Skeletal muscle cell (primary cell): ENCODE measurements at regions not wholly inside any gene's neighbourhood (a gene's known extent, or its start where the extent isn't known, plus 50 kb on each side); places are given as distances from the start of the nearest gene placed in this dataset.
"Not testable (repeated sequence)": the region's sequence is repeated elsewhere in the genome, so short reads cannot be mapped to it uniquely, and the experiment has no call there.

Experiments
- DNase-seq: peaks from one replicate; pipeline ENCODE4 v3.0.0-alpha.2; 2010; ENCODE audit warnings: low read depth
- H3K4me3 ChIP-seq: 2 replicates; pipeline ENCODE4 v1.5.1; 2011; ENCODE audit warnings: low read depth, mild to moderate bottlenecking, control low read depth, low read length, moderate library complexity

GRCh38 chr1:118484893-118485292 is 299.9 kb upstream of the SPAG17 start:
- no peak for DNase-seq
- no peak overlapping the region for H3K4me3 ChIP-seq

GRCh38 chr1:118483245-118484006 is 298.4 kb upstream of the SPAG17 start:
- no peak for DNase-seq
- no peak overlapping the region for H3K4me3 ChIP-seq

- no peak for DNase-seq
- no peak overlapping the region for H3K4me3 ChIP-seq
These were observed 296.1 kb upstream of the SPAG17 start for GRCh38 chr1:118481126-118481525.

- DNase-seq, result no peak
- H3K4me3 ChIP-seq, result no peak overlapping the region
These were observed 294.3 kb upstream of the SPAG17 start for GRCh38 chr1:118479351-118479750.

- H3K4me3 ChIP-seq, result no peak overlapping the region
- no peak for DNase-seq
These were observed 288.8 kb upstream of the SPAG17 start for GRCh38 chr1:118473825-118474224.

GRCh38 chr1:118464460-118464859 is 279.4 kb upstream of the SPAG17 start:
- not testable (repeated sequence) for DNase-seq, H3K4me3 ChIP-seq

- no peak overlapping the region for H3K4me3 ChIP-seq
- DNase-seq, result no peak
These were observed 276.1 kb upstream of the SPAG17 start for GRCh38 chr1:118461154-118461553.

- no peak overlapping the region for H3K4me3 ChIP-seq
These were observed 274.8 kb upstream of the SPAG17 start for GRCh38 chr1:118459871-118460270.

GRCh38 chr1:118453856-118454255 is 268.8 kb upstream of the SPAG17 start:
- not testable (repeated sequence) for H3K4me3 ChIP-seq, DNase-seq

More at GRCh38 chr1:118459871-118460270, 274.8 kb upstream of the SPAG17 start:
- no peak for DNase-seq

GRCh38 chr1:118445156-118445555 is 260.1 kb upstream of the SPAG17 start:
- H3K4me3 ChIP-seq, result no peak overlapping the region
- DNase-seq, result no peak

- no peak for DNase-seq
- no peak overlapping the region for H3K4me3 ChIP-seq
These were observed 257.2 kb upstream of the SPAG17 start for GRCh38 chr1:118442214-118442613.

- no peak overlapping the region for H3K4me3 ChIP-seq
- DNase-seq, result no peak
These were observed 252.6 kb upstream of the SPAG17 start for GRCh38 chr1:118437664-118438063.

- DNase-seq, result no peak
- no peak overlapping the region for H3K4me3 ChIP-seq
These were observed 244.8 kb upstream of the SPAG17 start for GRCh38 chr1:118429856-118430255.

GRCh38 chr1:118421868-118422350 is 236.9 kb upstream of the SPAG17 start:
- H3K4me3 ChIP-seq, result no peak overlapping the region
- DNase-seq, result no peak

- DNase-seq, result no peak
- H3K4me3 ChIP-seq, result no peak overlapping the region
These were observed 219.0 kb upstream of the SPAG17 start for GRCh38 chr1:118404024-118404423.

- H3K4me3 ChIP-seq, result no peak overlapping the region
- no peak for DNase-seq
These were observed 212.4 kb upstream of the SPAG17 start for GRCh38 chr1:118397496-118397859.

GRCh38 chr1:118396829-118397495 is 211.9 kb upstream of the SPAG17 start:
- H3K4me3 ChIP-seq, result no peak overlapping the region
- no peak for DNase-seq

GRCh38 chr1:118396279-118396678 is 211.3 kb upstream of the SPAG17 start:
- H3K4me3 ChIP-seq, result no peak overlapping the region
- DNase-seq, result no peak

GRCh38 chr1:118395430-118395991 is 210.5 kb upstream of the SPAG17 start:
- no peak for DNase-seq
- H3K4me3 ChIP-seq, result no peak overlapping the region

GRCh38 chr1:118390955-118391354 is 205.9 kb upstream of the SPAG17 start:
- DNase-seq, result no peak
- H3K4me3 ChIP-seq, result no peak overlapping the region
